Caco-2 (cell line): ENCODE measurements at regions not wholly inside any gene's neighbourhood (a gene's known extent, or its start where the extent isn't known, plus 50 kb on each side); places are given as distances from the start of the nearest gene placed in this dataset.
"Not testable (repeated sequence)": the region's sequence is repeated elsewhere in the genome, so short reads cannot be mapped to it uniquely, and the experiment has no call there.

Experiments used
- BruUV-seq: library from RNA; stranded (reverse); fragments of 400-500 nt; replicated peaks from 2 replicates; lab custom pipeline; 2021; lab: Mats Ljungman, UMichigan
- CTCF ChIA-PET: fragments of 300-600 bp; sonication (Branson Sonifier 250); formaldehyde crosslinking; loops from one replicate; lab custom pipeline; 2022; ENCODE audit warnings: antibody characterized with exemption; lab: Charles Lee
- POLR2A ChIA-PET: fragments of 300-600 bp; sonication (Branson Sonifier 250); formaldehyde crosslinking; loops from one replicate; lab custom pipeline; 2022; ENCODE audit warnings: antibody characterized with exemption; lab: Charles Lee
- DNase-seq, 2 experiments: peaks; one replicate each; pipeline versions ENCODE4 v3.0.0 to v3.0.0-alpha.2; 2020 to 2022
- H3K27me3 ChIP-seq: replicated peaks from 2 replicates; pipeline ENCODE4 v1.6.0; 2011; ENCODE audit warnings: low read length; ENCODE audit not compliant: control insufficient read depth, insufficient read depth
- H3K36me3 ChIP-seq: 2 replicates; pipeline ENCODE4 v1.5.1; 2011; ENCODE audit warnings: low read length; ENCODE audit not compliant: control insufficient read depth, insufficient read depth
- H3K4me1 ChIP-seq: fragments of 250-450 bp; sonication (Bioruptor Pico); 2 replicates; pipeline ENCODE4 v1.5.1; 2020; ENCODE audit warnings: mild to moderate bottlenecking
- H3K4me3 ChIP-seq: 2 replicates; pipeline ENCODE4 v1.5.1; 2011; ENCODE audit warnings: low read depth, mild to moderate bottlenecking, control low read depth, low read length
- H3K9me3 ChIP-seq: fragments of 250-450 bp; sonication (Bioruptor Pico); 2 replicates; pipeline ENCODE4 v1.5.1; 2020; ENCODE audit warnings: mild to moderate bottlenecking, moderate library complexity
- H3K27ac Mint-ChIP-seq: one replicate; pipeline ENCODE4 v1.8.0; 2022; ENCODE audit warnings: mixed read lengths; ENCODE audit not compliant: unreplicated experiment
- H3K27me3 Mint-ChIP-seq: one replicate; pipeline ENCODE4 v1.8.0; 2022; ENCODE audit warnings: mixed read lengths; ENCODE audit not compliant: insufficient read depth, unreplicated experiment
- H3K36me3 Mint-ChIP-seq: one replicate; pipeline ENCODE4 v1.8.0; 2022; ENCODE audit warnings: mild to moderate bottlenecking, mixed read lengths; ENCODE audit not compliant: insufficient read depth, unreplicated experiment
- H3K4me1 Mint-ChIP-seq: one replicate; pipeline ENCODE4 v1.8.0; 2022; ENCODE audit warnings: low read depth, mixed read lengths; ENCODE audit not compliant: unreplicated experiment
- H3K4me3 Mint-ChIP-seq: one replicate; pipeline ENCODE4 v1.8.0; 2022; ENCODE audit warnings: mild to moderate bottlenecking, moderate library complexity, mixed read lengths; ENCODE audit not compliant: unreplicated experiment
- H3K9me3 Mint-ChIP-seq: one replicate; pipeline ENCODE4 v1.8.0; 2022; ENCODE audit warnings: mixed read lengths; ENCODE audit not compliant: unreplicated experiment
- intact Hi-C: fragments of 100-400 bp; cut with micrococcal nuclease; formaldehyde crosslinking; loops from one replicate; pipeline ENCODE4 v1.10.0; 2022; ENCODE audit not compliant: unreplicated experiment

DNA sequence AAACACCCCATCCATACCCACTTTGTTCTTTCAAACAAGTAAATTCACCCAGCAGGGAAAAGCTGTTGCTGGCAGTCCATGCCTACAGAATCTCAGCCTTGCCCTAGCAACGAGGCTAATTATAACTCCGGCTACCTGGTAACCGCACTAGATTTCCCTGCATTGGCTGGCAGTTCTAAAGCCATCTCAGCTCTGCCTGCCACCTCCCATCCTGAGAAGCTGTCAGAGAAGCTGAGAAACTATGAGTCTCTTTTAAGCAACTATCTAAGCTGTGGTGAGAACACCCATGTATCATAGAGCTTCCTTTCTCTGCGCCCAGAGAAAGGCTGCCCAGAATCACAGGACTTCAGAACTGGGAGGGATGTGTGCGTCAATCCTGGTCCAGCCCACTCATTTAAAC lies 126.5 kb upstream of the NBPF9 start:
- H3K9me3 ChIP-seq, H3K4me1 ChIP-seq, H3K27ac Mint-ChIP-seq, H3K36me3 ChIP-seq, POLR2A ChIA-PET, H3K27me3 ChIP-seq, H3K36me3 Mint-ChIP-seq, H3K4me3 ChIP-seq, H3K4me3 Mint-ChIP-seq, BruUV-seq, H3K4me1 Mint-ChIP-seq, H3K27me3 Mint-ChIP-seq, DNase-seq, H3K9me3 Mint-ChIP-seq, CTCF ChIA-PET, intact Hi-C loops: not testable (repeated sequence)

DNA sequence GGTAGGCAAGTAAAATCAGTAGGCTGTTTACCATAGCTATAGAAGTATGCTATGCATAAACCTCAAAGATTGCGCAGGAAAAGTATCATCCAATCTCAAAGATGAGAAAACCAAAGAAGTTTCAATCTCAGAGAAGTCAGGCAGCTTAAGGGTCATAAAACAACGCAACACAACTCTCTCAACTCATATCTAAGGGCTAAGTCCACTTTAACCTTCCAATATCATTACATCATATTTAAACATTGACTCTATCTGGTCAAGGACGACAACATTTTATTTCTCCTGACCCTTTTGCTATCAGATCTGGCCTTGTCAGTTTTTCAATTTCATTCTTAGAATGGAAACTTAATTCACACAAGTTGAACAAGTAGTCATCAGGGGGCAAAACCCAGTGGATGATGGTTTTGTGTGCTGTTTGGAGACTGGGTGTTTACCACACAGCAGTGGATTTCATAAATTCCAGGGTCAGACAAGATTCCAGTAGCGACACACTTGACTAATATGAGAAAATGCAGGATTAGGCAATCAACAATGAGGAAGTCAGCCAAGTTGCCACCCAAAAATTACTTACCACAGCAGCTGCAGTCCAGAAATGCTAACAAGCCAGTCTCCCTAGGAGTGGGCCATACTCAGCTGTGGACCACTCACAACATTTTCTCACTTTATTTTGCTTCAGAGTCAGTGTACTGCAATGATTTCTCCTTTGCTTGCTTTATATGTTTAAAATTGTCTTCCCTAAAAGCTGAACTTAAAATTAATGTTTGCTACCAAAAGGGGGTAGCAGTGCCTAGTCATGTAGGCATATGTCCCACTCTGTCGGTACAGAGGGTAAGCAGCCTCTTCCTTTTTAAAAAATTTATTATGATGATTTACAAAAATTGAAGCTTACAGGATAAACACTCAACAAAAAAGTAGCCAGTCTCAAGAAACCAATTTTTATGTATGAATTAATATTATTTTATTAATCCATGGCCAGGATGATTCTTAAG lies 131.9 kb upstream of the NBPF9 start:
- H3K36me3 ChIP-seq, POLR2A ChIA-PET, H3K4me3 ChIP-seq, H3K27me3 Mint-ChIP-seq, H3K4me1 Mint-ChIP-seq, H3K9me3 ChIP-seq, H3K36me3 Mint-ChIP-seq, H3K27me3 ChIP-seq, DNase-seq, H3K9me3 Mint-ChIP-seq, H3K4me1 ChIP-seq, CTCF ChIA-PET, intact Hi-C loops, H3K27ac Mint-ChIP-seq, H3K4me3 Mint-ChIP-seq, BruUV-seq: not testable (repeated sequence)

DNA sequence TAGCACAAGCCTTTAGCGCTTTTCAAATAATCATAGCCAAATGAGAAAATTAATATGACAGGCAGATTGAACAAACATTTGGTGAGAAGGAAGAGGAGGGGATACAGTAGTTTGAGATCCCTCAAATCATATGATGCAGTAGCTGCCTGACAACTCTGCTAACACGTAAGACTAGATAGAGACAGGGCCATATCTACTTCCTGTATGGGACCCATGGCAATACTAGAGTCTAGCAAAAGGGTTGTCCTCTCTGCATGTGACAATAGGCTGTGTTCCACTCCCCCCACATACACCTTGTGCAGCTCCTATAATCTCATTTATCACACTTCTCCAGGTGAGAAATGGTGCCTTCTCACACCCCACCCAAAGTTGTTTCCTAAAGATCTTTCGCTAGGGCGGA lies 134.2 kb upstream of the NBPF9 start:
- H3K4me3 Mint-ChIP-seq, H3K9me3 Mint-ChIP-seq, H3K27me3 ChIP-seq, H3K4me1 ChIP-seq, H3K4me1 Mint-ChIP-seq, DNase-seq, H3K36me3 Mint-ChIP-seq, H3K9me3 ChIP-seq, H3K27ac Mint-ChIP-seq, intact Hi-C loops, POLR2A ChIA-PET, H3K36me3 ChIP-seq, CTCF ChIA-PET, BruUV-seq, H3K27me3 Mint-ChIP-seq, H3K4me3 ChIP-seq: not testable (repeated sequence)

DNA sequence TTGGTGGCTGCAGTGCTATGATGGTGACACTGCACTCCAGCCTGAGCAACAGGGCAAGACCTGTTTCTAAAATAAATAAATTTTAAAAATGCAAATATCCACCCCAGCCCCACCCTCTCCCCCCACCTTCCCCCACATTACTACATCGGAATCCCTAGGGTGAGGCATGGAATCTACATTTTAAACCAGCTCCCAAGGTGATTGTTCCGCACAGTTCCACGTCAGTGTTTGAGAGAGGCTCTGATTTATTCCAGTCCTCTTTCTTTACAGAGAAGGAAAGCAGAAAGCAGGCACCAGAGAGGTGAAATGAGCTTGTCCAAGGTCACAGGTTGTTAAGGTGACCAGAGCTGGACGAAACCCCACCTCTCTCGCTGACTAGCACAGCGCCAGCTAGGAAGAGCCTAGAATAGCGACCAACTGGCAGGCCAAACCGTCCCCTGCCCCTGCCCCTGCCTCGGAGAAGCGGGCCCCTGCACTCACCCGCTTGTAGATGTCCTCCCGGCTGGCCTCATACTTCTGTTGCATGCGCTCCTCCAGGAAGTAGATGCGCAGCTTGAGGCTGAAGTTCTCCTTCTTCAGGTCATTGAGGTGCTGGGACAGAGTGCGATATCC lies 136.7 kb upstream of the NBPF9 start:
- H3K27me3 Mint-ChIP-seq, H3K27me3 ChIP-seq, H3K4me3 Mint-ChIP-seq, DNase-seq, H3K4me1 ChIP-seq, H3K9me3 ChIP-seq, H3K36me3 Mint-ChIP-seq, CTCF ChIA-PET, BruUV-seq, H3K4me3 ChIP-seq, H3K36me3 ChIP-seq, intact Hi-C loops, H3K27ac Mint-ChIP-seq, POLR2A ChIA-PET, H3K9me3 Mint-ChIP-seq, H3K4me1 Mint-ChIP-seq: not testable (repeated sequence)

DNA sequence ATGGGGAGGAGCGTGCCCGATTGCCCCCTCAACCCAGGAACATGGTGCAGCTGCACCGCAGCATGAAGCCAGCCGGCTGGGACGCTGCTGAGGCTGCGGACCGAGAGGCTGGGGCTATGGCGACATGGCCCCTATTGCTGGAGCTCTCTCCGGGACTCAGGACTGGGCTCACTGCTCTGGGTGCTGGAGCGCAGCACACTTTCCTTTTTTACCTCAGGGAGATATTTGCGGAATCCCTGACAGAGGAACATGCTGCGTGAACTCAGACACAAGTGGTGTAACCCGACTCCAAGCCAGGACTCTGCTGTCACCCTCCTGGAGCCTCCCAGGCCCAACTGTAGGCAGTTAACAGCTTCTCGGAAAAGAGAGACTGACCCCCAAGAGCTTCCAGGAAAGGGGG lies 137.2 kb upstream of the NBPF9 start:
- intact Hi-C loops, H3K4me1 Mint-ChIP-seq, H3K9me3 Mint-ChIP-seq, CTCF ChIA-PET, H3K36me3 ChIP-seq, H3K27me3 ChIP-seq, DNase-seq, H3K4me3 Mint-ChIP-seq, H3K4me3 ChIP-seq, H3K27ac Mint-ChIP-seq, BruUV-seq, H3K27me3 Mint-ChIP-seq, H3K4me1 ChIP-seq, POLR2A ChIA-PET, H3K9me3 ChIP-seq, H3K36me3 Mint-ChIP-seq: not testable (repeated sequence)

DNA sequence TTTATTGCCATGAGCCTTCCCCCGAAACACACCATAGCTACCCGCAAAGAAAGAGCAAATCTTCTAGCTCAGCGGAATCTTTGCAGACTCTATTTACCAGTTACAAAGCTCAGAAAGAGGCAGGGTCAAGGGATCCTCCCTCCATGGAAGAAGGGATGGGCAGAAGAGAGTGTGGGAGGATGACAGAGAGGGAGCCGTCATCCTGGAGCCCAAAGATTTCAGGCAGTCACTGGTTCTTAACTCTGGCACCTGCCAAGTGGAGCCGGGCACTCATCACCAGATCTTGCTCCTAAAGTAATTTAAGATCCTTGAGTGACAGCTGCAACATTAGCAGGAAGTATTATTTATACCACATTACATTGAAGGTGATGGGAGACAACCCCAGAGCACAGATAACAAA lies 137.9 kb upstream of the NBPF9 start:
- H3K9me3 Mint-ChIP-seq, BruUV-seq: not testable (repeated sequence)

DNA sequence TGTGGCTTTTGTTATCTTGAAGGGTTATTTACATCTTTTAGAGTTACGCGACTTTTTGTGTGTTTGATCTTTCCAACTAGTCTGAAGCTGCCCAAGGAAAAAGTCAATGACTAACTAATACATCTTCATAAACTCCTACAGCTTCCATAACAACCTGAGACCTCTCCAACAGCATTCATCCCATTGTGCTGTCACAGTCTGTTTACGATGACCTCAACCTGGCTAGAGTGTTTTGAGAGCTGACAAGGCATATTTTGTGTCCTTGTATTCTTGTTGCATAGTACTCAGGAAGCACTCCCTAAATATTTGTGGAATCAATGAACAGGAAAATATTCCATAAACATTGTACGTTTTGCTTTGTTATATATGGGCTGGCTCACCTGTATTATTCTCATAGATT lies 140.2 kb upstream of the NBPF9 start:
- H3K4me3 ChIP-seq, H3K36me3 Mint-ChIP-seq, H3K27me3 ChIP-seq, DNase-seq, POLR2A ChIA-PET, H3K4me1 Mint-ChIP-seq, H3K9me3 ChIP-seq, H3K4me3 Mint-ChIP-seq, H3K4me1 ChIP-seq, H3K27me3 Mint-ChIP-seq, intact Hi-C loops, H3K36me3 ChIP-seq, BruUV-seq, H3K9me3 Mint-ChIP-seq, CTCF ChIA-PET, H3K27ac Mint-ChIP-seq: not testable (repeated sequence)

More for the DNA sequence above, 137.9 kb upstream of the NBPF9 start:
- H3K9me3 ChIP-seq, H3K36me3 Mint-ChIP-seq, H3K36me3 ChIP-seq, POLR2A ChIA-PET, H3K4me3 Mint-ChIP-seq, H3K4me3 ChIP-seq, DNase-seq, H3K27me3 Mint-ChIP-seq, H3K27me3 ChIP-seq, H3K4me1 ChIP-seq, intact Hi-C loops, H3K27ac Mint-ChIP-seq, H3K4me1 Mint-ChIP-seq, CTCF ChIA-PET: not testable (repeated sequence)
